AG04450 (cell line): ENCODE measurements at regions not wholly inside any gene's neighbourhood (a gene's known extent, or its start where the extent isn't known, plus 50 kb on each side); places are given as distances from the start of the nearest gene placed in this dataset.

ENCODE experiments used
- CTCF ChIA-PET: fragments of 300-600, 350-600 bp; formaldehyde crosslinking; extraction: SDS; loops from one replicate; lab custom pipeline; 2022; ENCODE audit warnings: antibody characterized with exemption, inconsistent platforms; lab: Charles Lee
- POLR2A ChIA-PET: fragments of 350-600 bp; formaldehyde crosslinking; extraction: SDS; loops from one replicate; lab custom pipeline; 2021; ENCODE audit warnings: antibody characterized with exemption, inconsistent platforms; lab: Yijun Ruan, JAX
- DNase-seq: peaks from one replicate; pipeline ENCODE4 v3.0.0-alpha.2; 2011; ENCODE audit warnings: low read depth, low spot score
- H3K27ac ChIP-seq: one replicate; pipeline ENCODE4 v1.5.1; 2012; ENCODE audit warnings: low read depth, low read length, control low read depth
- H3K27me3 ChIP-seq: one replicate; pipeline ENCODE4 v1.6.0; 2012; ENCODE audit warnings: low read length; ENCODE audit not compliant: control insufficient read depth, insufficient read depth
- H3K4me3 ChIP-seq: 2 replicates; pipeline ENCODE4 v1.5.1; 2011; ENCODE audit warnings: mild to moderate bottlenecking, low read depth, low read length, control low read depth
- H3K9me3 ChIP-seq: 2 replicates; pipeline ENCODE4 v1.5.1; 2012; ENCODE audit warnings: low read length; ENCODE audit not compliant: control insufficient read depth, insufficient read depth
- CTCF ChIP-seq: IDR thresholded peaks from 2 replicates; pipeline ENCODE4 v1.5.1; 2011; ENCODE audit warnings: low read depth, low read length, control low read depth, inconsistent platforms

- Histone ChIP-seq H3K9me3 (no peaks in the 10 kb centered on the region), H3K27ac (no peak overlapping the region), H3K4me3 (peak overlapping the region; percentile 38; the same call in 1 of the 2 replicates), H3K27me3 (peaks cover 3% of the 10 kb centered on the region)
- no peak for DNase-seq
- ChIA-PET CTCF (no interaction called here), POLR2A (no interaction called here)
- TF ChIP-seq CTCF: no peak
Observed at GRCh38 chr2:47250586-47251403, 74.5 kb upstream of the CALM2 start.

- POLR2A ChIA-PET: no interaction called here
- no peak overlapping the region for H3K4me3 ChIP-seq
- CTCF ChIA-PET: no interaction called here
- peaks cover 3% of the 10 kb centered on the region for H3K27me3 ChIP-seq
- no peaks in the 10 kb centered on the region for H3K9me3 ChIP-seq
- no peak for DNase-seq
- no peak overlapping the region for H3K27ac ChIP-seq
- no peak for TF ChIP-seq CTCF
Observed at GRCh38 chr2:47249931-47250330, 73.6 kb upstream of the CALM2 start.

- no peak for TF ChIP-seq CTCF
- no peak for DNase-seq
- Histone ChIP-seq H3K4me3 (no peak overlapping the region), H3K27me3 (peaks cover 3% of the 10 kb centered on the region), H3K9me3 (no peaks in the 10 kb centered on the region), H3K27ac (no peak overlapping the region)
- ChIA-PET POLR2A (no interaction called here), CTCF (interaction anchor here (0.6 to 1.1 kb wide), 2 partner anchors 22 to 36 kb away, joined by 3 read pairs; no protein-coding TSS in a partner anchor)
Observed at GRCh38 chr2:47249157-47249900, 73.0 kb upstream of the CALM2 start.

- DNase-seq: no peak
- H3K27ac ChIP-seq: no peak overlapping the region
- ChIA-PET CTCF (no interaction called here), POLR2A (interaction anchor here (1.2 kb wide), 1 partner anchor 11 kb away, joined by 3 read pairs; no protein-coding TSS in a partner anchor)
- H3K4me3 ChIP-seq: no peak overlapping the region
- H3K9me3 ChIP-seq: no peaks in the 10 kb centered on the region
- TF ChIP-seq CTCF: no peak
- peaks cover 3% of the 10 kb centered on the region for H3K27me3 ChIP-seq
Observed at GRCh38 chr2:47243596-47244323, 67.4 kb upstream of the CALM2 start.
